ENCODE measurements at regions not wholly inside any gene's neighbourhood (a gene's known extent, or its start where the extent isn't known, plus 50 kb on each side); places are given as distances from the start of the nearest gene placed in this dataset.

- H3K9me3 Mint-ChIP-seq (ENCODE audit: unreplicated experiment), result peaks cover 4% of the 10 kb centered on the region
- no peaks in the 10 kb centered on the region for H3K4me1 Mint-ChIP-seq (ENCODE audit: unreplicated experiment)
- no peak for DNase-seq (ENCODE audit: extremely low spot score, unreplicated experiment)
- H3K27ac Mint-ChIP-seq (ENCODE audit: unreplicated experiment), result no peak overlapping the region
- H3K36me3 Mint-ChIP-seq (ENCODE audit: unreplicated experiment), result no peaks in the 10 kb centered on the region
- TF ChIP-seq, protein P1, sequence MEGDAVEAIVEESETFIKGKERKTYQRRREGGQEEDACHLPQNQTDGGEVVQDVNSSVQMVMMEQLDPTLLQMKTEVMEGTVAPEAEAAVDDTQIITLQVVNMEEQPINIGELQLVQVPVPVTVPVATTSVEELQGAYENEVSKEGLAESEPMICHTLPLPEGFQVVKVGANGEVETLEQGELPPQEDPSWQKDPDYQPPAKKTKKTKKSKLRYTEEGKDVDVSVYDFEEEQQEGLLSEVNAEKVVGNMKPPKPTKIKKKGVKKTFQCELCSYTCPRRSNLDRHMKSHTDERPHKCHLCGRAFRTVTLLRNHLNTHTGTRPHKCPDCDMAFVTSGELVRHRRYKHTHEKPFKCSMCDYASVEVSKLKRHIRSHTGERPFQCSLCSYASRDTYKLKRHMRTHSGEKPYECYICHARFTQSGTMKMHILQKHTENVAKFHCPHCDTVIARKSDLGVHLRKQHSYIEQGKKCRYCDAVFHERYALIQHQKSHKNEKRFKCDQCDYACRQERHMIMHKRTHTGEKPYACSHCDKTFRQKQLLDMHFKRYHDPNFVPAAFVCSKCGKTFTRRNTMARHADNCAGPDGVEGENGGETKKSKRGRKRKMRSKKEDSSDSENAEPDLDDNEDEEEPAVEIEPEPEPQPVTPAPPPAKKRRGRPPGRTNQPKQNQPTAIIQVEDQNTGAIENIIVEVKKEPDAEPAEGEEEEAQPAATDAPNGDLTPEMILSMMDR (IDR thresholded peaks at IDR 0.05), result no peak
- H3K27me3 Mint-ChIP-seq (ENCODE audit: unreplicated experiment), result no peaks in the 10 kb centered on the region
- no peak overlapping the region for H3K4me3 Mint-ChIP-seq (ENCODE audit: unreplicated experiment)
Measured at GRCh38 chr1:233787599-233787998, 116.9 kb upstream of the SLC35F3 start.

DNA sequence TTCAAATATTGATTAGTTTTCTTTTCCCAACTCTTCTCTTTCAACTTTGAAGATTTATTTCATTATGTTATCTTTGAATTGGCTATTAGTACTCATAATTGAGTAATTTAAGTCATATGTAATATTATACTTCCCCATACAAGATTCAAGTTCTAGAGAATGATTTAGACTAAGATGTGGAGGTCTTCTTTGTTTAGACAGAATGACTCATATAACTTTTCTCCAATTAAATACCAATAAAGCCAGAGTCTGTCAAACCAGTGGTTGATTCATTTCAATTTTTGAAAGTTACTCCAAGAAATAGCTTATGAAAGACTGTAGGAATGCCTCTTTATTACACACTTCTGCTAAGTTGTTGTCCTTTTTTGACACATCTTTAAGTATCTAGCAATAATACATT lies 115.8 kb upstream of the SLC35F3 start:
- H3K27me3 Mint-ChIP-seq (ENCODE audit: unreplicated experiment), result no peaks in the 10 kb centered on the region
- no peak overlapping the region for H3K4me3 Mint-ChIP-seq (ENCODE audit: unreplicated experiment)
- peaks cover 7% of the 10 kb centered on the region for H3K9me3 Mint-ChIP-seq (ENCODE audit: unreplicated experiment)
- no peaks in the 10 kb centered on the region for H3K4me1 Mint-ChIP-seq (ENCODE audit: unreplicated experiment)
- TF ChIP-seq, protein P1 (IDR thresholded peaks at IDR 0.05), result no peak
- no peak for DNase-seq (ENCODE audit: extremely low spot score, unreplicated experiment)
- no peak overlapping the region for H3K27ac Mint-ChIP-seq (ENCODE audit: unreplicated experiment)
- no peaks in the 10 kb centered on the region for H3K36me3 Mint-ChIP-seq (ENCODE audit: unreplicated experiment)

DNA sequence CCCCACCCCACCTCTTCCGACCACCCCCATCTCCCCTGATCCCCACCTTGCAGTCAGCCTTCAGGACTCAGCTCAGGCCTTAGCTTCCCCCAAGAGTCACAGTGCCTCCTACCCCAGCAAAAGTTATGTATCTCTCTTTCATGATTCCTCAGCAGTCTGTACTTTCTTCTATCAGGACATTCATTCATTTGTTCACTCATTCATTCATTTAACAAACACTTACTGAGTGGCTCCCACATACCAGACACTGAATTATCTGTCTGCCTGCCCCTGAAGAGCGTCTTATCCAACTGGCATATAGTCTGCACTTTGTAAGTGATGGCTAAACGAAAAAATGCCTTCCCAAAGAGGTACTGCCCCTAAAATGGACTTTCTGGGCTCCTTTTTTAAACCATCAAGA lies 114.4 kb upstream of the SLC35F3 start:
- H3K27me3 Mint-ChIP-seq (ENCODE audit: unreplicated experiment), result no peaks in the 10 kb centered on the region
- no peak for DNase-seq (ENCODE audit: extremely low spot score, unreplicated experiment)
- no peak overlapping the region for H3K4me3 Mint-ChIP-seq (ENCODE audit: unreplicated experiment)
- no peaks in the 10 kb centered on the region for H3K4me1 Mint-ChIP-seq (ENCODE audit: unreplicated experiment)
- H3K36me3 Mint-ChIP-seq (ENCODE audit: unreplicated experiment), result no peaks in the 10 kb centered on the region
- H3K27ac Mint-ChIP-seq (ENCODE audit: unreplicated experiment), result no peak overlapping the region
- TF ChIP-seq, protein P1 (IDR thresholded peaks at IDR 0.05), result no peak
- H3K9me3 Mint-ChIP-seq (ENCODE audit: unreplicated experiment), result peaks cover 17% of the 10 kb centered on the region

DNA sequence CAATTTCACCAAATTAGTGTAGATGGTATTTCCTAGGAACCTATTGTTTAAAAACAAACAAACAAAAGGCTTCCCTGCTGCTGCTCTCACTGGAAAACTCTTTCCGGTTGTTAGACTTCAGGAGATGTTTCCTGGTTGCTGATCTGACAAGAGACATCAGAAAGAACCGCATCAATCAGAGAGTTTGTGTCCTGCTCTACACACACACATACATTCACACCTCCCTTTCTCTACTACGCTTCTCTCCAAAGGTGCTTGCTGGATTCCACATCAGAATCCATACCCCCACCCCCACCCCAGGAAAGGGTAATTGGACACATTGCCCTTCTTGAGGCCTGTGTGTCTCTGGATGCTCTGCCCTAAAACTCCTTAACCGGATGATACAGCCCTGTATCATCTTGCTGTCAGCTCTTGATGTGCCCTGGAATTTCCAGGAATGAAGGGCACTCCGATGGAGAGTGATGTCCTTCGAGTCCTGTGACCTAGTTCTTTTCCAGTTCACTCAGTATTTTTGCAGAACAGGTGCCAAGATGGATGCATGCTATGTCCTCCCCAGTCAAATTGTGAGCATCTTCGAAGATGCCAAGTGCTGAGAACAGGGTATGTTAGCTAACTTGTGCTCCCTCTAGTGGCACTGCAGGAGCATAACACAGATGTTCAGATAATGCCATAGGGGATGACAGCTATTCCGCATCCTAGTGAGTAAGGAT lies 113.7 kb upstream of the SLC35F3 start:
- H3K27ac Mint-ChIP-seq (ENCODE audit: unreplicated experiment), result no peak overlapping the region
- TF ChIP-seq, protein P1 (IDR thresholded peaks at IDR 0.05), result peak; percentile 86
- no peaks in the 10 kb centered on the region for H3K36me3 Mint-ChIP-seq (ENCODE audit: unreplicated experiment)
- H3K4me3 Mint-ChIP-seq (ENCODE audit: unreplicated experiment), result no peak overlapping the region
- no peaks in the 10 kb centered on the region for H3K27me3 Mint-ChIP-seq (ENCODE audit: unreplicated experiment)
- DNase-seq (ENCODE audit: extremely low spot score, unreplicated experiment), result no peak
- no peaks in the 10 kb centered on the region for H3K4me1 Mint-ChIP-seq (ENCODE audit: unreplicated experiment)
- H3K9me3 Mint-ChIP-seq (ENCODE audit: unreplicated experiment), result peaks cover 17% of the 10 kb centered on the region

DNA sequence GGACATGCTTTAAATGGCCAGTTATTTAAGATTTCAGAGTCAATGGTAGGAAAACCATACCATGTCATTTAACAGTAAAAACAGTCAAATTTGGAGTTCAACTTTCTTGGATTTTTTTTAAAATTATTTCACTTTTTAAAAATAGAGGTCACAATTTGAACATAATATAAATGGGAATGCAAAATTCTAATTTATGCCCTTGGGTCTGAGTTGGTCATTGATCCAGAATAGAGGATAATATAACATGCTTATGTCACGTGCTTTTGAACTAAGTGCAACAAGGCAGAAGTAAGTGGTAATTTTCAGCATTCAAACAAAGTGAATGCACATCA lies 113.1 kb upstream of the SLC35F3 start:
- no peak overlapping the region for H3K27ac Mint-ChIP-seq (ENCODE audit: unreplicated experiment)
- DNase-seq (ENCODE audit: extremely low spot score, unreplicated experiment), result no peak
- TF ChIP-seq, protein P1 (IDR thresholded peaks at IDR 0.05), result no peak
- H3K9me3 Mint-ChIP-seq (ENCODE audit: unreplicated experiment), result peaks cover 17% of the 10 kb centered on the region
- H3K36me3 Mint-ChIP-seq (ENCODE audit: unreplicated experiment), result no peaks in the 10 kb centered on the region
- no peaks in the 10 kb centered on the region for H3K4me1 Mint-ChIP-seq (ENCODE audit: unreplicated experiment)
- no peak overlapping the region for H3K4me3 Mint-ChIP-seq (ENCODE audit: unreplicated experiment)
- H3K27me3 Mint-ChIP-seq (ENCODE audit: unreplicated experiment), result no peaks in the 10 kb centered on the region

All from osteocyte (in vitro differentiated cells).